Astrocyte of the cerebellum (primary cell): ENCODE measurements at regions not wholly inside any gene's neighbourhood (a gene's known extent, or its start where the extent isn't known, plus 50 kb on each side); places are given as distances from the start of the nearest gene placed in this dataset.
A peak's percentile ranks its signal among the peaks of the same experiment; 100 is the strongest.

Experiments
- DNase-seq: peaks from one replicate; pipeline ENCODE4 v3.0.0-alpha.2; 2011; ENCODE audit warnings: low read depth
- H3K4me3 ChIP-seq: 2 replicates; pipeline ENCODE4 v1.5.1; 2011; ENCODE audit warnings: mild to moderate bottlenecking, low read depth, low read length, moderate library complexity
- in situ Hi-C: cut with HindIII; loops from 2 replicates; pipeline ENCODE4 v1.10.0; 2017; ENCODE audit warnings: low sequenced_read_pairs
- TF ChIP-seq, protein P1 (sequence below): IDR thresholded peaks from 2 replicates; pipeline ENCODE4 v1.5.1; 2012; ENCODE audit warnings: low read length, low read depth, moderate library complexity, mild to moderate bottlenecking; ENCODE audit errors: missing control alignments

- TF ChIP-seq, protein P1, sequence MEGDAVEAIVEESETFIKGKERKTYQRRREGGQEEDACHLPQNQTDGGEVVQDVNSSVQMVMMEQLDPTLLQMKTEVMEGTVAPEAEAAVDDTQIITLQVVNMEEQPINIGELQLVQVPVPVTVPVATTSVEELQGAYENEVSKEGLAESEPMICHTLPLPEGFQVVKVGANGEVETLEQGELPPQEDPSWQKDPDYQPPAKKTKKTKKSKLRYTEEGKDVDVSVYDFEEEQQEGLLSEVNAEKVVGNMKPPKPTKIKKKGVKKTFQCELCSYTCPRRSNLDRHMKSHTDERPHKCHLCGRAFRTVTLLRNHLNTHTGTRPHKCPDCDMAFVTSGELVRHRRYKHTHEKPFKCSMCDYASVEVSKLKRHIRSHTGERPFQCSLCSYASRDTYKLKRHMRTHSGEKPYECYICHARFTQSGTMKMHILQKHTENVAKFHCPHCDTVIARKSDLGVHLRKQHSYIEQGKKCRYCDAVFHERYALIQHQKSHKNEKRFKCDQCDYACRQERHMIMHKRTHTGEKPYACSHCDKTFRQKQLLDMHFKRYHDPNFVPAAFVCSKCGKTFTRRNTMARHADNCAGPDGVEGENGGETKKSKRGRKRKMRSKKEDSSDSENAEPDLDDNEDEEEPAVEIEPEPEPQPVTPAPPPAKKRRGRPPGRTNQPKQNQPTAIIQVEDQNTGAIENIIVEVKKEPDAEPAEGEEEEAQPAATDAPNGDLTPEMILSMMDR = peak; percentile 70
- in situ Hi-C loops = loop anchor here (10.0 kb wide), 1 partner anchor 143 kb away; no protein-coding TSS in a partner anchor
- peak; percentile 19 for DNase-seq
- H3K4me3 ChIP-seq = no peak overlapping the region
These were observed 164.6 kb upstream of the PARP11 start for GRCh38 chr12:4037747-4038312.

GRCh38 chr12:4036671-4037271, 163.6 kb upstream of the PARP11 start:
- no peak overlapping the region for H3K4me3 ChIP-seq
- TF ChIP-seq, protein P1 = no peak
- no peak for DNase-seq
- in situ Hi-C loops = loop anchor here (10.0 kb wide), 1 partner anchor 142 kb away; no protein-coding TSS in a partner anchor

GRCh38 chr12:4034921-4035320, 161.7 kb upstream of the PARP11 start:
- in situ Hi-C loops = loop anchor here (10.0 kb wide), 1 partner anchor 140 kb away; no protein-coding TSS in a partner anchor
- no peak overlapping the region for H3K4me3 ChIP-seq
- no peak for DNase-seq
- TF ChIP-seq, protein P1 = no peak

GRCh38 chr12:4032924-4033615, 159.9 kb upstream of the PARP11 start:
- TF ChIP-seq, protein P1 = no peak
- in situ Hi-C loops = loop anchor here (10.0 kb wide), 1 partner anchor 138 kb away; no protein-coding TSS in a partner anchor
- DNase-seq = no peak
- H3K4me3 ChIP-seq = no peak overlapping the region

GRCh38 chr12:4031703-4032291, 158.6 kb upstream of the PARP11 start:
- DNase-seq = no peak
- TF ChIP-seq, protein P1 = no peak
- no peak overlapping the region for H3K4me3 ChIP-seq
- in situ Hi-C loops = loop anchor here (10.0 kb wide), 1 partner anchor 137 kb away; no protein-coding TSS in a partner anchor
